Bronchial epithelial cell (primary cell): ENCODE measurements at regions not wholly inside any gene's neighbourhood (a gene's known extent, or its start where the extent isn't known, plus 50 kb on each side); places are given as distances from the start of the nearest gene placed in this dataset.

Source experiments
- DNase-seq: peaks from one replicate; pipeline ENCODE4 v3.0.0-alpha.2; 2010; ENCODE audit warnings: low read depth
- FAIRE-seq: peaks from 2 replicates; lab custom pipeline; 2011; peaks lifted over from hg19 to GRCh38; lab: Jason Lieb, UNC
- H3K27me3 ChIP-seq: 2 replicates; pipeline ENCODE4 v1.5.1; 2011; ENCODE audit warnings: low read length; ENCODE audit not compliant: control insufficient read depth, insufficient read depth
- H3K36me3 ChIP-seq: 2 replicates; pipeline ENCODE4 v1.5.1; 2011; ENCODE audit warnings: low read length; ENCODE audit not compliant: control insufficient read depth, insufficient read depth
- H3K4me3 ChIP-seq: 2 replicates; pipeline ENCODE4 v1.5.1; 2011; ENCODE audit warnings: mild to moderate bottlenecking, low read depth, low read length, control low read depth
- CTCF ChIP-seq: IDR thresholded peaks from 2 replicates; pipeline ENCODE4 v1.5.1; 2011; ENCODE audit warnings: mild to moderate bottlenecking, moderate library complexity, low read length, control low read depth, inconsistent platforms; ENCODE audit not compliant: insufficient read depth, severe bottlenecking

- DNase-seq (no peak), FAIRE-seq (no peak)
- no peak for TF ChIP-seq CTCF
- Histone ChIP-seq H3K36me3 (no peaks in the 10 kb centered on the region), H3K4me3 (no peak overlapping the region), H3K27me3 (no peaks in the 10 kb centered on the region)
These were observed 132.1 kb upstream of the MOCS1 start for GRCh38 chr6:40066372-40066771.

DNA sequence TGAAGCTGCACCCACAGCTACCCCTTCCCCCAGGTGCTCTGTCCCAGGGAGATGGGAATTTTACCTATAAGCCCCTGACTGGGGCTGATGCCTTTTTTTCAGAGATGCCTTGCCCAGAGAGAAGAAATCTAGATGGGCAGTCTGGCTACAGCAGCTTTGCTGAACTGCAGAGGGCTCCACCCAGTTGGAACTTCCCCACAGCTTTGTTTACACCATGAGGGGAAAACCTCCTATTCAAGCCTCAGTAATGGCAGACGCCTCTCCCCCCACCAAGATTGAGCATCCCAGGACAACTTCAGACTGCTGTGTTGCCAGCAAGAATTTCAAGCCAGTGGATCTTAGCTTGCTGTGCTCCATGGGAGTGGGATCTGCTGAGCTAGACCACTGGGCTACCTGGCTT, 122.6 kb upstream of the MOCS1 start:
- FAIRE-seq (no peak), DNase-seq (no peak)
- Histone ChIP-seq H3K4me3 (no peak overlapping the region), H3K36me3 (no peaks in the 10 kb centered on the region), H3K27me3 (no peaks in the 10 kb centered on the region)
- TF ChIP-seq CTCF, result no peak

DNA sequence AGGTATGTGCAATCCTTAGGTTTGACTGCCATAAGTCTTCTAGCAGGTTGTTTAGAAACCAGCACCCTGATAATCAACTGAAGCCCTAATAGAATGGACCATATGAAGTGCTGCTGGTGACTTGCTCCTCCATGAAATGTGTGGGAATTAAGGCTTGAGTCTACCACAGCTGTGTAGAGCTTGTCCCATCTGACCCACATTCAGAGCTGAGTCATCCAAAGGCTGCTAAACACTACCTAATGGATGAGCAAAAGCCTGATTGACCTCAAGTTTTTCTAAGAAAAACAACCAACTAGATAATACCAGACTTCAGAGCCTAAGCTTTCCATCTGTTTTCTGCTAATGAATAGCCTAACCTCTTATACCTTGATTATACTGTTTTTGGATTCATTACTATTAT, 120.3 kb upstream of the MOCS1 start:
- H3K27me3 ChIP-seq, result no peaks in the 10 kb centered on the region
- FAIRE-seq (no peak), DNase-seq (peak; percentile 67)
- no peak for TF ChIP-seq CTCF
- H3K36me3 ChIP-seq, result no peaks in the 10 kb centered on the region
- no peak overlapping the region for H3K4me3 ChIP-seq

GRCh38 chr6:40054186-40054585, 119.9 kb upstream of the MOCS1 start:
- Histone ChIP-seq H3K4me3 (no peak overlapping the region), H3K27me3 (no peaks in the 10 kb centered on the region), H3K36me3 (no peaks in the 10 kb centered on the region)
- no peak for TF ChIP-seq CTCF
- DNase-seq (peak; percentile 69), FAIRE-seq (no peak)

DNA sequence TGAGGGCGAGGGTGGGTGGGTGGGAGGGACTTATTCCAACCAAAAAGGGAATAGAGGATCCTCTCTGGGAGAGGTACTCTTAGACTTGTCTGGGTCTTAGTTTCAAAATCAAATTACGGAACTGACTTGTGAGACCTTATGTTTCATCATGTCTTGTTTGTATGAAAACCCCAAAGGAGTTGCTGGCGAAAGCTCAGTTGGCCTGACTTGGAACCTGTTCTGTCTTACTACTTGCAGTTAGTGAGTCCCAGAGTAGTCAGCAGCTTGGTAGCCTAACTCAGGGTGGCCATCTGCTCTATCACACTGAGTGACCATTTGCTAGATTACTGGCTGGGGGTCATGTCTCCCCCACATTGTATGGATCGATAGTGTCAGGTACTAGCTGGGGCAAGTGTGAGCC, 114.9 kb upstream of the MOCS1 start:
- no peak for TF ChIP-seq CTCF
- FAIRE-seq (no peak), DNase-seq (no peak)
- no peaks in the 10 kb centered on the region for H3K27me3 ChIP-seq
- no peaks in the 10 kb centered on the region for H3K36me3 ChIP-seq
- H3K4me3 ChIP-seq, result no peak overlapping the region

- no peak for DNase-seq
- Histone ChIP-seq H3K36me3 (no peaks in the 10 kb centered on the region), H3K4me3 (no peak overlapping the region), H3K27me3 (no peaks in the 10 kb centered on the region)
- no peak for FAIRE-seq
- TF ChIP-seq CTCF, result no peak
These were observed 109.9 kb upstream of the MOCS1 start for GRCh38 chr6:40044196-40044595.
